Esophagus muscularis mucosa (tissue), 4 donors: ENCODE measurements at regions not wholly inside any gene's neighbourhood (a gene's known extent, or its start where the extent isn't known, plus 50 kb on each side); places are given as distances from the start of the nearest gene placed in this dataset.
A peak's percentile ranks its signal among the peaks of the same experiment; 100 is the strongest.

Experiments used
- DNase-seq: peaks from one replicate; pipeline ENCODE4 v3.0.0-alpha.2; 2017; ENCODE audit errors: extremely low spot score
- H3K27ac ChIP-seq, 4 donors: fragments of 200-600 bp; sonication (generic); replicated peaks in 1 of 4; 1 replicate in 3 of 4; 2 replicates in 1 of 4; pipeline ENCODE4 v1.5.1; 2016 to 2019; ENCODE audit warnings: mild to moderate bottlenecking in 1 of 4
- H3K27me3 ChIP-seq, 4 donors: fragments of 200-600 bp; sonication (generic); one replicate each; pipeline versions ENCODE4 v1.5.1 to v1.6.0; 2016 to 2019
- H3K36me3 ChIP-seq, 4 donors: fragments of 200-600 bp; sonication (generic); one replicate each; pipeline ENCODE4 v1.5.1; 2016 to 2019
- H3K4me1 ChIP-seq, 4 donors: fragments of 200-600 bp; sonication (generic); one replicate each; pipeline ENCODE4 v1.5.1; 2016 to 2019
- H3K4me3 ChIP-seq, 4 donors: fragments of 200-600 bp; sonication (generic); 1 replicate in 2 of 4; 2 replicates in 2 of 4; pipeline ENCODE4 v1.5.1; 2016 to 2019; ENCODE audit warnings: mild to moderate bottlenecking in 4 of 4, moderate library complexity in 1 of 4
- H3K9me3 ChIP-seq, 4 donors: fragments of 200-600 bp; sonication (generic); 1 replicate in 3 of 4; 2 replicates in 1 of 4; pipeline ENCODE4 v1.5.1; 2016 to 2019
- CTCF ChIP-seq, 3 experiments: fragments of 200-600 bp in 2 of 3; fragments of 450-650 bp in 1 of 3; sonication (generic) in 2 of 3; IDR thresholded peaks; one replicate each; pipeline ENCODE4 v1.5.1; 2017 to 2019; ENCODE audit warnings: antibody characterized with exemption in 3 of 3, mild to moderate bottlenecking in 2 of 3, moderate library complexity in 1 of 3
- EP300 ChIP-seq: sonication (generic); formaldehyde crosslinking; IDR thresholded peaks from one replicate; pipeline ENCODE4 v1.6.1; 2017; ENCODE audit warnings: antibody characterized with exemption
- POLR2A ChIP-seq: fragments of 450-650 bp; IDR thresholded peaks from one replicate; pipeline ENCODE4 v1.6.1; 2017; ENCODE audit warnings: antibody characterized with exemption, moderate library complexity, mild to moderate bottlenecking, low read depth
- POLR2AphosphoS5 ChIP-seq, 2 donors: sonication (generic); formaldehyde crosslinking; IDR thresholded peaks; one replicate each; pipeline ENCODE4 v1.6.1; 2017; ENCODE audit warnings: antibody characterized with exemption in 2 of 2
- WGBS: methylation state at CpG from one replicate; pipeline ENCODE4 v1.1.5; 2018; 5-methylcytosine and 5-hydroxymethylcytosine counted together
- intact Hi-C: fragments of 100-400 bp; cut with DNase I; formaldehyde crosslinking; loops from one replicate; pipeline ENCODE4 v1.15.1; 2023

DNA sequence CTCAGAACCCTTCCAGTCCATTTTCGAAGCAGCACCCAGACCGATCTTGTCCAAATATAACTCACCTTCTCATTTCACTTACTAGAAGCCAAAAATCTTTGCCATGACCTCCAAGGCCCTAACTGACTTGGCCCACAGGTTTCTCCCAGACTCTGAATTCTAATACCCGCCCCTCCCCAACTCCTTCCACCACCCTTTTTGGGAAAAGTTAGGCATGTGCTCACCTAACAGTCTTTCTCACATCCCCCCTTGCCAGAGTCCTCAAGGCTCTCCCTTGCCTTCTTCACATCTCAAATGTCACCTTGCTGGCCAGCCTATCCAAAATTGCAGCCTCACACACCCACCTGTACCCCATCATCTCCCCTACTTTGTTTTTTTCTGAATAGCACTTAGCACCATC, 369.3 kb downstream of the NXPE2 start:
- DNase-seq: peak; percentile 72
- peaks cover 0 to 4% (median 0%) of the 10 kb centered on the region in 4 donors for H3K27me3 ChIP-seq
- H3K27ac ChIP-seq: no peak overlapping the region
- H3K36me3 ChIP-seq: no peaks in the 10 kb centered on the region
- H3K4me3 ChIP-seq: no peak overlapping the region
- WGBS: 97% methylated on average over 3 of the region's 3 CpGs
- no peaks in the 10 kb centered on the region for H3K4me1 ChIP-seq
- H3K9me3 ChIP-seq: no peaks in the 10 kb centered on the region
- intact Hi-C loops: no loop called here
- TF ChIP-seq CTCF (IDR thresholded peaks at IDR 0.05): no peak
- TF ChIP-seq POLR2A: no peak
- no peak for TF ChIP-seq EP300
- TF ChIP-seq POLR2AphosphoS5 (IDR thresholded peaks at IDR 0.05): no peak

- intact Hi-C loops: no loop called here
- Histone ChIP-seq H3K9me3 (no peaks in the 10 kb centered on the region), H3K4me3 (no peak overlapping the region), H3K36me3 (no peaks in the 10 kb centered on the region), H3K27me3 (peaks cover 0 to 4% (median 0%) of the 10 kb centered on the region in 4 donors), H3K27ac (no peak overlapping the region), H3K4me1 (peaks cover 0 to 1% (median 0%) of the 10 kb centered on the region in 4 donors)
- WGBS: 82% methylated on average over 11 of the region's 11 CpGs
- DNase-seq: peak; percentile 70
- TF ChIP-seq POLR2A: no peak
- no peak for TF ChIP-seq POLR2AphosphoS5 (IDR thresholded peaks at IDR 0.05)
- no peak for TF ChIP-seq EP300
- no peak for TF ChIP-seq CTCF (IDR thresholded peaks at IDR 0.05)
These were observed 371.5 kb downstream of the NXPE2 start for GRCh38 chr11:115049796-115050195.

DNA sequence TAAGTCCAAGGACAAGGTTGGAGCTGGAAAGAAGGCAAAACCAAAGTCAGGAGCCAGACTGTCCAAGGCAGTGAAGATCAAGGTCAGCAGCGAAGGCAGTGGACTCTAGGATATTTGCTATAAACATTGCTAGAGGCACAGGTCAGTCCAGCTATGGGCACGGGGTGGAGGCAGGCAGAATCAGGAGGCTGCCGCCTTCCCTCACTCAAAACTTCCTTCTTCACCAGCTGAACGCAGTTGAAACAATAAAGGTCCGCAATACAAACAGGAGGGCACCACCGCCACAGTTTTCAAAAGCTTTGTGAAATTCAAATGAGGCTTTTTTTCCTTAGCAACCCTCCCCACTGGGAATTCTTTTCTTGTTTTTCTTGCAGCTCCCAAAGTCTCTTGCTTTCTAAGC, 372.4 kb downstream of the NXPE2 start:
- WGBS: 64% methylated on average over 6 of the region's 6 CpGs
- no peak overlapping the region for H3K27ac ChIP-seq
- no peak overlapping the region for H3K4me3 ChIP-seq
- H3K4me1 ChIP-seq: peaks cover 0 to 3% (median 0%) of the 10 kb centered on the region in 4 donors
- intact Hi-C loops: no loop called here
- no peaks in the 10 kb centered on the region for H3K36me3 ChIP-seq
- TF ChIP-seq CTCF (IDR thresholded peaks at IDR 0.05): no peak
- no peak for TF ChIP-seq POLR2AphosphoS5 (IDR thresholded peaks at IDR 0.05)
- no peak for TF ChIP-seq EP300
- no peak for TF ChIP-seq POLR2A
- H3K27me3 ChIP-seq: peaks cover 0 to 4% (median 0%) of the 10 kb centered on the region in 4 donors
- no peak for DNase-seq
- peaks cover 0 to 4% (median 1%) of the 10 kb centered on the region in 4 donors for H3K9me3 ChIP-seq

DNA sequence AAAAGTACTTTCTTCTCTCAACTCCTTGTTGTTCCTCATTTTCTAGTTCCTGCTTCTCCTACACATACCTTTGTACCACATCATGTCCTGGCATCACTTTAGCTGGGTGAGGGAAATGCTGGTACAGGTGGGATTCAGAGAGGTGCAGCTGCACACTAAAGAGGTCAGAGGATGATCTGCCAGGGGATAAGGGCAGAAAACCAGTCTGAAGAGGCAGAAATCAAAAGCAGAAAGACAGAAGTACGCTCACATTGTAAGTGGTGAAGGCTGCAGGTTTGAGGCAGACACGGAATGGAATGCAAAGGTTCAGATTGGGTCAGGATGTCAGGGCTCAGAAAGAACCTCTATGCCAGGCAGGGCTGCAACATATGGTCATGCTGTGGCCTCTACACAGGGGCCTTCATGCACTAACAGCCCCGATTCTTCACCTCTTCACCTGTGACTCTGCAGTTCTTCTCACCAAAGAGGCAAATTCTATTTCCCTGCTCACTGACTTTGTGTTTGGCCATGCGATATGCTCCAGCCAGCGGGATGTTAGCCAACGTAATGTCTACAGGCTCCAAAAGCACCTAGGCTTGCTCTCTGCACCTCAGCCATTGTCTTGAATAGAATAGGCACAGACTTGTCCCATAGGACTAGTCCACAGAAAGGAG, 373.7 kb downstream of the NXPE2 start:
- Histone ChIP-seq H3K4me3 (no peak overlapping the region), H3K4me1 (peaks cover 0 to 3% (median 0%) of the 10 kb centered on the region in 4 donors), H3K36me3 (no peaks in the 10 kb centered on the region), H3K27me3 (peaks cover 0 to 4% (median 0%) of the 10 kb centered on the region in 4 donors), H3K9me3 (peaks cover 0 to 15% (median 12%) of the 10 kb centered on the region in 4 donors), H3K27ac (no peak overlapping the region)
- no peak for TF ChIP-seq CTCF (IDR thresholded peaks at IDR 0.05)
- no peak for TF ChIP-seq POLR2AphosphoS5 (IDR thresholded peaks at IDR 0.05)
- TF ChIP-seq EP300: no peak
- TF ChIP-seq POLR2A: no peak
- intact Hi-C loops: no loop called here
- peak; percentile 72 for DNase-seq
- WGBS: 78% methylated on average over 6 of the region's 6 CpGs
